Choroid plexus epithelial cell (primary cell): ENCODE measurements at regions not wholly inside any gene's neighbourhood (a gene's known extent, or its start where the extent isn't known, plus 50 kb on each side); places are given as distances from the start of the nearest gene placed in this dataset.

Experiments
- DNase-seq: peaks from one replicate; pipeline ENCODE4 v3.0.0-alpha.2; 2010; ENCODE audit warnings: low read depth
- H3K4me3 ChIP-seq: 2 replicates; pipeline ENCODE4 v1.5.1; 2011; ENCODE audit warnings: low read depth, mild to moderate bottlenecking, control low read depth, low read length, moderate library complexity
- TF ChIP-seq, protein P1 (sequence below): conservative IDR thresholded peaks from 2 replicates; pipeline ENCODE4 v1.5.1; 2011; ENCODE audit warnings: low read depth, mild to moderate bottlenecking, control low read depth, inconsistent platforms, low read length, moderate library complexity

DNA sequence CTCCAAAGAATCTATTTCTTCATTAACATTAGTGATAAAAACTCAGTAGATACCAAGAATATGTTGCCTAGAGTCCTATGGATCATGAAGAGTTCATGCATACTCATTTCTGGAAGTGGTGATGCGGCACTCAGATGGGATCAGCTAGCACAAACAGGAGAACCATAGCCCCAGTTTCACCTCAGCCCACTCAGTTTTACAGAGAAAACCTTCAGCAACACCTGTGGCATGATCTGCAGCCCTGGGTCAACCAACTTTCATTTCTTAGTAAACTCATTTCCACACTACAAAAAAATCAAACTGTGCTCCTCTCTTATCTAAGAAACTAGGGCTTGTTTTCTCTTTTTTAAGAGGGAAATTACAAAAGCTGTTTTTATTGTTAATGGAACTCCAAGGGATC lies 569.4 kb downstream of the CCDC85A start:
- H3K4me3 ChIP-seq: no peak overlapping the region
- no peak for DNase-seq
- TF ChIP-seq, protein P1, sequence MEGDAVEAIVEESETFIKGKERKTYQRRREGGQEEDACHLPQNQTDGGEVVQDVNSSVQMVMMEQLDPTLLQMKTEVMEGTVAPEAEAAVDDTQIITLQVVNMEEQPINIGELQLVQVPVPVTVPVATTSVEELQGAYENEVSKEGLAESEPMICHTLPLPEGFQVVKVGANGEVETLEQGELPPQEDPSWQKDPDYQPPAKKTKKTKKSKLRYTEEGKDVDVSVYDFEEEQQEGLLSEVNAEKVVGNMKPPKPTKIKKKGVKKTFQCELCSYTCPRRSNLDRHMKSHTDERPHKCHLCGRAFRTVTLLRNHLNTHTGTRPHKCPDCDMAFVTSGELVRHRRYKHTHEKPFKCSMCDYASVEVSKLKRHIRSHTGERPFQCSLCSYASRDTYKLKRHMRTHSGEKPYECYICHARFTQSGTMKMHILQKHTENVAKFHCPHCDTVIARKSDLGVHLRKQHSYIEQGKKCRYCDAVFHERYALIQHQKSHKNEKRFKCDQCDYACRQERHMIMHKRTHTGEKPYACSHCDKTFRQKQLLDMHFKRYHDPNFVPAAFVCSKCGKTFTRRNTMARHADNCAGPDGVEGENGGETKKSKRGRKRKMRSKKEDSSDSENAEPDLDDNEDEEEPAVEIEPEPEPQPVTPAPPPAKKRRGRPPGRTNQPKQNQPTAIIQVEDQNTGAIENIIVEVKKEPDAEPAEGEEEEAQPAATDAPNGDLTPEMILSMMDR: no peak

- TF ChIP-seq, protein P1: no peak
- no peak for DNase-seq
- H3K4me3 ChIP-seq: no peak overlapping the region
Measured at GRCh38 chr2:56754066-56754615, 570.4 kb downstream of the CCDC85A start.

- no peak for DNase-seq
- H3K4me3 ChIP-seq: no peak overlapping the region
- TF ChIP-seq, protein P1: no peak
Measured at GRCh38 chr2:56754627-56755026, 570.8 kb downstream of the CCDC85A start.

DNA sequence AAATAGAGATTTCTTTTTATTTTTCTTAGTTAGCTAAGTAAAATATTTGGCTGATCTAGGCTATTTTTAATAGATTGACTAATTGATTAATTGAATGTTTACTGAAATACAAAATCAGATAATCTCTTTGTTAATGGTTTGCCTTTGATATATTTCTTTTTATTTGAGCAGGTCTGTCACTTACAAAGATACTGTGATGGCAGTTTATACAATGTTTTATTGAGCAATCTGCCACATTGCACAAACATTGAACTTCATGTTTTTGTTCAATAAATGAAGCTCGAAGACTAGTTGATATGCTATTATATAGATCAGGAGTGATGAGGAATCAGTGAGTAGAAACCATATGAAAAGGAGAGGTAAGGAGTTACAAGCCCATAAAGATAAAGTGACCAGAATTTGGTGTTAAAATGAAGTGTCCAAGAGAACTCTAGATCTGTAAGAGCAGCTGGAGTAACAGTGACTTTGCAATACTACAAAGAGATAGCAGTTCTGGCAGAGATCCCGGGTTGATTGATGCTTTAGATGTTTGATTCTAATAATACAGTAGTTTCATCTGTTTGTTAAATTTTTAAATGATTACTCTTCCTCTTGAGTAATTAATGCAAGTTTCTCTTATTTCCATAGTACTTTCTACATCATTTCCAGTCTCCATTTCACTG lies 574.2 kb downstream of the CCDC85A start:
- no peak overlapping the region for H3K4me3 ChIP-seq
- peak; percentile 4 for DNase-seq
- TF ChIP-seq, protein P1: no peak

- TF ChIP-seq, protein P1: no peak
- no peak for DNase-seq
- H3K4me3 ChIP-seq: no peak overlapping the region
Measured at GRCh38 chr2:56763683-56764082, 579.9 kb downstream of the CCDC85A start.

GRCh38 chr2:56768973-56769372 lies 585.2 kb downstream of the CCDC85A start:
- no peak overlapping the region for H3K4me3 ChIP-seq
- TF ChIP-seq, protein P1: no peak
- no peak for DNase-seq

GRCh38 chr2:56770490-56770889 lies 586.7 kb downstream of the CCDC85A start:
- TF ChIP-seq, protein P1: no peak
- H3K4me3 ChIP-seq: no peak overlapping the region
- DNase-seq: peak; percentile 58
